B cell (primary cell): ENCODE measurements at regions not wholly inside any gene's neighbourhood (a gene's known extent, or its start where the extent isn't known, plus 50 kb on each side); places are given as distances from the start of the nearest gene placed in this dataset.

ENCODE experiments used
- ATAC-seq: fragments of 200-7000 bp; cut with Tn5 transposase; one replicate; pipeline ENCODE4 v1.10.0; 2021; ENCODE audit warnings: low read depth, mild to moderate bottlenecking, moderate number of reproducible peaks, moderate library complexity
- CTCF ChIA-PET: fragments of 350-600 bp; sonication (Branson Sonifier 250); formaldehyde crosslinking; loops from one replicate; lab custom pipeline; 2021; ENCODE audit warnings: antibody characterized with exemption, inconsistent platforms; lab: Charles Lee
- POLR2A ChIA-PET: fragments of 350-600 bp; sonication (Branson Sonifier 250); formaldehyde crosslinking; loops from one replicate; lab custom pipeline; 2021; ENCODE audit warnings: antibody characterized with exemption; lab: Charles Lee
- DNase-seq: peaks from one replicate; pipeline ENCODE4 v3.0.0; 2013
- H2AFZ ChIP-seq: 2 replicates; pipeline ENCODE4 v1.6.1; 2012; ENCODE audit warnings: mild to moderate bottlenecking, low read depth, low read length; ENCODE audit not compliant: insufficient read depth, poor library complexity, severe bottlenecking
- H3K27ac ChIP-seq, 2 donors: 1 replicate in 1 of 2; 2 replicates in 1 of 2; pipeline ENCODE4 v1.5.1; 2012 to 2013; ENCODE audit warnings: low read length in 2 of 2, mild to moderate bottlenecking in 2 of 2, moderate library complexity in 1 of 2
- H3K27me3 ChIP-seq, 4 experiments: fragments of 200-600 bp in 1 of 4; sonication (generic) in 1 of 4; replicated peaks in 1 of 4; 1 replicate in 2 of 4; 2 replicates in 2 of 4; pipeline versions ENCODE4 v1.6.1 to v1.7.0; 2013 to 2016; ENCODE audit warnings: low read length in 3 of 4, mild to moderate bottlenecking in 2 of 4, mixed read lengths in 1 of 4, moderate library complexity in 1 of 4; ENCODE audit not compliant: insufficient read depth in 4 of 4, control insufficient read depth in 3 of 4; ENCODE audit errors: control extremely low read depth in 1 of 4
- H3K36me3 ChIP-seq, 2 experiments: replicated peaks in 1 of 2; 1 replicate in 1 of 2; 2 replicates in 1 of 2; pipeline versions ENCODE4 v1.6.1 to v1.7.1; 2013; ENCODE audit warnings: low read length in 1 of 2; ENCODE audit not compliant: insufficient read depth in 2 of 2, control insufficient read depth in 1 of 2; ENCODE audit errors: control extremely low read depth in 1 of 2, extremely low read depth in 1 of 2
- H3K4me1 ChIP-seq, 2 donors: fragments of 200-600 bp in 1 of 2; sonication (generic) in 1 of 2; 1 replicate in 1 of 2; 2 replicates in 1 of 2; pipeline versions ENCODE4 v1.5.1 to v1.6.1; 2013 to 2017; ENCODE audit warnings: low read length in 2 of 2; ENCODE audit not compliant: control insufficient read depth in 2 of 2, insufficient read depth in 2 of 2
- H3K4me2 ChIP-seq: replicated peaks from 2 replicates; pipeline ENCODE3; 2012; ENCODE audit warnings: mild to moderate bottlenecking, low read depth, low read length; ENCODE audit not compliant: poor library complexity, severe bottlenecking
- H3K4me3 ChIP-seq, 5 experiments: fragments of 200-600 bp in 1 of 5; sonication (generic) in 1 of 5; 1 replicate in 3 of 5; 2 replicates in 2 of 5; pipeline versions ENCODE4 v1.5.1 to v1.7.0; 2011 to 2016; ENCODE audit warnings: low read length in 4 of 5, mild to moderate bottlenecking in 4 of 5, low read depth in 2 of 5, control low read depth in 1 of 5, moderate library complexity in 1 of 5; ENCODE audit not compliant: insufficient read depth in 1 of 5; ENCODE audit errors: control extremely low read depth in 1 of 5, extremely low read depth in 1 of 5
- H3K79me2 ChIP-seq: fragments of 200-600 bp; sonication (generic); one replicate; pipeline ENCODE4 v1.6.0; 2016; ENCODE audit warnings: low read length; ENCODE audit not compliant: control insufficient read depth, insufficient read depth
- H3K9ac ChIP-seq: fragments of 200-600 bp; sonication (generic); 2 replicates; pipeline ENCODE4 v1.6.1; 2017; ENCODE audit warnings: mild to moderate bottlenecking, low read length, moderate library complexity
- H3K9me3 ChIP-seq, 3 donors: one replicate each; pipeline versions ENCODE4 v1.6.1 to v1.7.1; 2013; ENCODE audit warnings: low read length in 2 of 3; ENCODE audit not compliant: control insufficient read depth in 2 of 3, insufficient read depth in 1 of 3; ENCODE audit errors: control extremely low read depth in 1 of 3
- H4K20me1 ChIP-seq: 2 replicates; pipeline ENCODE4 v1.6.0; 2012; ENCODE audit warnings: mild to moderate bottlenecking, low read length; ENCODE audit not compliant: insufficient read depth, control insufficient read depth, poor library complexity, severe bottlenecking
- H3K27ac Mint-ChIP-seq: one replicate; pipeline ENCODE4 v1.8.0; 2021; ENCODE audit warnings: mixed read lengths
- H3K27me3 Mint-ChIP-seq: one replicate; pipeline ENCODE4 v1.8.0; 2021; ENCODE audit warnings: mixed read lengths
- H3K4me1 Mint-ChIP-seq: one replicate; pipeline ENCODE4 v1.8.0; 2021; ENCODE audit warnings: mixed read lengths
- H3K4me3 Mint-ChIP-seq: one replicate; pipeline ENCODE4 v1.8.0; 2021; ENCODE audit warnings: mixed read lengths
- H3K9me3 Mint-ChIP-seq: one replicate; pipeline ENCODE4 v1.8.0; 2022; ENCODE audit warnings: mixed read lengths; ENCODE audit not compliant: insufficient read depth
- CTCF ChIP-seq: fragments of 200-600 bp; IDR thresholded peaks from one replicate; pipeline ENCODE4 v1.8.0; 2022; ENCODE audit warnings: antibody characterized with exemption, mild to moderate bottlenecking
- EZH2 ChIP-seq: IDR thresholded peaks from 2 replicates; pipeline ENCODE4 v1.6.1; 2012; ENCODE audit warnings: borderline replicate concordance, low read depth, mild to moderate bottlenecking, moderate library complexity, low read length; ENCODE audit not compliant: insufficient read depth, poor library complexity, severe bottlenecking
- WGBS: methylation state at CpG from one replicate; pipeline ENCODE4 v1.1.5; 2013; ENCODE audit warnings: missing lambda C conversion rate; ENCODE audit not compliant: insufficient coverage; 5-methylcytosine and 5-hydroxymethylcytosine counted together
- intact Hi-C: fragments of 100-400 bp; cut with micrococcal nuclease; formaldehyde crosslinking; loops from one replicate; pipeline ENCODE4 v1.10.0; 2022

DNA sequence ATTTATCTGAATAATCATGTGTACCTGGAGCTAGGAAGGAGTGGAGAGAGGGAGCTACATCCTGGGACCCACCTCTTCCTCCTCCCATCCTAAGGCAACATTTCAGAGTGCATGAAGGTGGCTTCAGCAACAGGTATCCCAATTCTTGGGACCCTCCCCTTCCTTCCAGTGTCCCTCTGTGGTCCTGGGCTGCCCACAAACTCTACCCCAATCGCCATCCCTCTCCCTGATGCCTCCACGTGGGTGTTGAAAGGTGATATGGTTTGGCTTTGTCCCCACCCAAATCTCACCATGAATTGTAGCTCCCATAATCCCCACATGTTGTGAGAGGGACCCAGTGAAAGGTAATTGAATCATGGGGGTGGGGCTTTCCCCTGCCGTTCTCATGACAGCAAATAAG is 121.4 kb downstream of the MED10 start:
- H3K4me3 Mint-ChIP-seq, result no peak overlapping the region
- H3K4me1 ChIP-seq, result no peaks in the 10 kb centered on the region
- H3K4me3 ChIP-seq, result no peak overlapping the region
- CTCF ChIA-PET, result no interaction called here
- H3K4me2 ChIP-seq, result no peak overlapping the region
- TF ChIP-seq CTCF (no peak), EZH2 (no peak)
- H3K9me3 Mint-ChIP-seq, result peaks cover 3% of the 10 kb centered on the region
- H3K9me3 ChIP-seq, result peaks cover 0 to 3% (median 0%) of the 10 kb centered on the region in 3 donors
- H3K27me3 Mint-ChIP-seq, result peaks cover 12% of the 10 kb centered on the region
- intact Hi-C loops, result no loop called here
- no peak overlapping the region for H3K27ac Mint-ChIP-seq
- no peaks in the 10 kb centered on the region for H3K36me3 ChIP-seq
- H3K79me2 ChIP-seq, result no peaks in the 10 kb centered on the region
- H3K4me1 Mint-ChIP-seq, result no peaks in the 10 kb centered on the region
- no peak overlapping the region for H2AFZ ChIP-seq
- H3K9ac ChIP-seq, result no peak overlapping the region
- 40% methylated on average over 1 of the region's 3 CpGs for WGBS
- no peak overlapping the region for H3K27ac ChIP-seq
- H4K20me1 ChIP-seq, result no peaks in the 10 kb centered on the region
- no peak for DNase-seq
- no peaks in the 10 kb centered on the region for H3K27me3 ChIP-seq
- no peak for ATAC-seq
- POLR2A ChIA-PET, result no interaction called here

GRCh38 chr5:6255956-6256355 is 122.4 kb downstream of the MED10 start:
- Histone ChIP-seq H3K27ac (no peak overlapping the region), H3K4me1 (no peaks in the 10 kb centered on the region), H2AFZ (no peak overlapping the region), H3K36me3 (no peaks in the 10 kb centered on the region), H4K20me1 (no peaks in the 10 kb centered on the region), H3K4me2 (no peak overlapping the region), H3K79me2 (no peaks in the 10 kb centered on the region), H3K9me3 (peaks cover 0 to 8% (median 0%) of the 10 kb centered on the region in 3 donors), H3K4me3 (no peak overlapping the region), H3K27me3 (no peaks in the 10 kb centered on the region), H3K9ac (no peak overlapping the region)
- ChIA-PET CTCF (no interaction called here), POLR2A (no interaction called here)
- Mint-ChIP-seq H3K4me3 (no peak overlapping the region), H3K9me3 (peaks cover 3% of the 10 kb centered on the region), H3K27me3 (peaks cover 12% of the 10 kb centered on the region), H3K27ac (no peak overlapping the region), H3K4me1 (no peaks in the 10 kb centered on the region)
- intact Hi-C loops, result no loop called here
- DNase-seq, result no peak
- ATAC-seq, result no peak
- WGBS, result 59% methylated on average over 2 of the region's 2 CpGs
- TF ChIP-seq CTCF, result no peak
- no peak for TF ChIP-seq EZH2
